DMS79 (cell line): ENCODE measurements at regions not wholly inside any gene's neighbourhood (a gene's known extent, or its start where the extent isn't known, plus 50 kb on each side); places are given as distances from the start of the nearest gene placed in this dataset.

Experiments used
- DNase-seq: peaks from one replicate; lab custom pipeline; 2025; lab: John Stamatoyannopoulos, UW

GRCh38 chr5:115375893-115376292 lies 79.4 kb upstream of the CCDC112 start:
- DNase-seq = no peak

GRCh38 chr5:115374057-115374775 lies 77.8 kb upstream of the CCDC112 start:
- no peak for DNase-seq

- DNase-seq = no peak
Measured at GRCh38 chr5:115372146-115372545, 75.7 kb upstream of the CCDC112 start.

GRCh38 chr5:115369430-115370144 lies 73.1 kb upstream of the CCDC112 start:
- DNase-seq = no peak

- no peak for DNase-seq
Measured at GRCh38 chr5:115366223-115366622, 69.8 kb upstream of the CCDC112 start.

GRCh38 chr5:115363879-115364278 lies 67.4 kb upstream of the CCDC112 start:
- no peak for DNase-seq

- DNase-seq = no peak
Measured at GRCh38 chr5:115360046-115360685, 63.7 kb upstream of the CCDC112 start.

GRCh38 chr5:115355767-115356381 lies 59.4 kb upstream of the CCDC112 start:
- DNase-seq = no peak

- DNase-seq = no peak
Measured at GRCh38 chr5:115355095-115355494, 58.6 kb upstream of the CCDC112 start.

GRCh38 chr5:115354246-115354645 lies 57.8 kb upstream of the CCDC112 start:
- no peak for DNase-seq

GRCh38 chr5:115352571-115352970 lies 56.1 kb upstream of the CCDC112 start:
- DNase-seq = no peak

- DNase-seq = no peak
Measured at GRCh38 chr5:115351356-115352195, 55.1 kb upstream of the CCDC112 start.

GRCh38 chr5:115350894-115351293 lies 54.4 kb upstream of the CCDC112 start:
- no peak for DNase-seq

GRCh38 chr5:115349001-115349817 lies 52.8 kb upstream of the CCDC112 start:
- no peak for DNase-seq

- no peak for DNase-seq
Measured at GRCh38 chr5:115348175-115348574, 51.7 kb upstream of the CCDC112 start.
